CD4-positive, alpha-beta memory T cell (primary cell): ENCODE measurements at regions not wholly inside any gene's neighbourhood (a gene's known extent, or its start where the extent isn't known, plus 50 kb on each side); places are given as distances from the start of the nearest gene placed in this dataset.

ENCODE experiments used
- CTCF ChIA-PET: fragments of 350-600 bp; sonication (Branson Sonifier 250); formaldehyde crosslinking; loops from one replicate; lab custom pipeline; 2021; ENCODE audit warnings: inconsistent platforms; ENCODE audit not compliant: partially characterized antibody; lab: Charles Lee
- POLR2A ChIA-PET: fragments of 350-600 bp; sonication (Branson Sonifier 250); formaldehyde crosslinking; loops from one replicate; lab custom pipeline; 2021; ENCODE audit not compliant: partially characterized antibody; lab: Charles Lee
- DNase-seq, 5 donors: peaks; one replicate each; pipeline versions ENCODE4 v3.0.0 to v3.0.0-alpha.2; 2020 to 2022; ENCODE audit warnings: mixed read lengths in 1 of 5
- H3K27ac ChIP-seq: one replicate; pipeline ENCODE4 v1.7.0; 2013; ENCODE audit warnings: low read depth, low read length
- H3K27me3 ChIP-seq: 2 replicates; pipeline ENCODE4 v1.7.0; 2013; ENCODE audit warnings: mild to moderate bottlenecking, low read length, moderate library complexity; ENCODE audit not compliant: insufficient read depth
- H3K36me3 ChIP-seq: 2 replicates; pipeline ENCODE4 v1.7.0; 2013; ENCODE audit warnings: mild to moderate bottlenecking, low read length, moderate library complexity; ENCODE audit not compliant: insufficient read depth
- H3K4me1 ChIP-seq: 2 replicates; pipeline ENCODE4 v1.7.0; 2013; ENCODE audit warnings: mild to moderate bottlenecking, low read length, moderate library complexity; ENCODE audit not compliant: insufficient read depth
- H3K4me3 ChIP-seq, 2 donors: one replicate each; pipeline ENCODE4 v1.7.0; 2013; ENCODE audit warnings: low read length in 2 of 2, mild to moderate bottlenecking in 1 of 2
- H3K9me3 ChIP-seq, 2 donors: one replicate each; pipeline ENCODE4 v1.7.0; 2013; ENCODE audit warnings: low read length in 2 of 2, control low read depth in 1 of 2; ENCODE audit not compliant: control insufficient read depth in 1 of 2
- H3K27ac Mint-ChIP-seq, 7 donors: one replicate each; pipeline ENCODE4 v1.8.0; 2020 to 2021; ENCODE audit warnings: mixed read lengths in 7 of 7, mild to moderate bottlenecking in 6 of 7, inconsistent platforms in 3 of 7, moderate library complexity in 3 of 7
- H3K27me3 Mint-ChIP-seq, 2 donors: one replicate each; pipeline ENCODE4 v1.8.0; 2020 to 2021; ENCODE audit warnings: mixed read lengths in 2 of 2
- H3K36me3 Mint-ChIP-seq, 2 donors: one replicate each; pipeline ENCODE4 v1.8.0; 2020 to 2021; ENCODE audit warnings: mixed read lengths in 2 of 2, inconsistent platforms in 1 of 2, mild to moderate bottlenecking in 1 of 2
- H3K4me1 Mint-ChIP-seq, 4 donors: one replicate each; pipeline ENCODE4 v1.8.0; 2020 to 2021; ENCODE audit warnings: mixed read lengths in 4 of 4, mild to moderate bottlenecking in 1 of 4
- H3K4me3 Mint-ChIP-seq, 8 donors: one replicate each; pipeline ENCODE4 v1.8.0; 2020 to 2021; ENCODE audit warnings: mixed read lengths in 8 of 8, mild to moderate bottlenecking in 7 of 8, moderate library complexity in 6 of 8, inconsistent platforms in 3 of 8
- H3K9me3 Mint-ChIP-seq, 8 donors: one replicate each; pipeline ENCODE4 v1.8.0; 2020 to 2021; ENCODE audit warnings: mixed read lengths in 8 of 8, mild to moderate bottlenecking in 5 of 8, inconsistent platforms in 3 of 8, moderate library complexity in 1 of 8
- intact Hi-C: fragments of 100-400 bp; cut with micrococcal nuclease; formaldehyde crosslinking; loops from one replicate; pipeline ENCODE4 v1.15.1; 2023

DNA sequence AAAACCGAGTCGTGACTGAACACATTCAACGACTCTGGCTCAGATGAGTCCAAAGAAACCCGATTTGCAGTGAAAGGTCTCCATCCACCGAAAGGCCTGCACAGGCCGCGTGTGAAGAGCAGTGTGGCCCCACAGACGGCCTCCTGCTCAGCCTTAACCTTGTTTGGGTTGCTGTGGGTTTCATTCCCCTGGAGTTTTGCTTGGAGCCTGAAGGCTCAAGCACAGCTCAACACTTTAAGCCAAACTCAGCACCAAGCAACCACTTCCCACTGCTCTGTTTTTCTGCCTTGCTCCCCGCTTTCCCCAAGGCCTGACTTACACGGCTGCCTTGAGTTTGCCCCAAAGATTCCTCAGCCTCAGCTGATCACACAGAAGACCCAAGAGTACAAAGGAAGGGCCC lies 398.2 kb upstream of the NFE2L3 start:
- no peak overlapping the region for H3K27ac ChIP-seq
- Mint-ChIP-seq H3K4me1 (no peaks in the 10 kb centered on the region), H3K27ac (no peak overlapping the region), H3K27me3 (peaks cover 1 to 3% of the 10 kb centered on the region in 2 donors), H3K4me3 (no peak overlapping the region), H3K36me3 (no peaks in the 10 kb centered on the region), H3K9me3 (no peaks in the 10 kb centered on the region)
- intact Hi-C loops, result no loop called here
- DNase-seq, result no peak
- no peaks in the 10 kb centered on the region for H3K36me3 ChIP-seq
- no peaks in the 10 kb centered on the region for H3K27me3 ChIP-seq
- H3K4me3 ChIP-seq, result no peak overlapping the region
- no peaks in the 10 kb centered on the region for H3K4me1 ChIP-seq
- CTCF ChIA-PET, result no interaction called here
- no peaks in the 10 kb centered on the region for H3K9me3 ChIP-seq
- POLR2A ChIA-PET, result no interaction called here

- ChIA-PET CTCF (no interaction called here), POLR2A (no interaction called here)
- Mint-ChIP-seq H3K9me3 (no peaks in the 10 kb centered on the region), H3K36me3 (no peaks in the 10 kb centered on the region), H3K27me3 (peaks cover 1 to 3% of the 10 kb centered on the region in 2 donors), H3K27ac (no peak overlapping the region), H3K4me3 (no peak overlapping the region), H3K4me1 (no peaks in the 10 kb centered on the region)
- no peak for DNase-seq
- H3K27me3 ChIP-seq, result no peaks in the 10 kb centered on the region
- H3K4me1 ChIP-seq, result no peaks in the 10 kb centered on the region
- no peak overlapping the region for H3K27ac ChIP-seq
- H3K4me3 ChIP-seq, result no peak overlapping the region
- intact Hi-C loops, result no loop called here
- H3K36me3 ChIP-seq, result no peaks in the 10 kb centered on the region
- no peaks in the 10 kb centered on the region for H3K9me3 ChIP-seq
Observed at GRCh38 chr7:25754333-25754732, 397.7 kb upstream of the NFE2L3 start.

DNA sequence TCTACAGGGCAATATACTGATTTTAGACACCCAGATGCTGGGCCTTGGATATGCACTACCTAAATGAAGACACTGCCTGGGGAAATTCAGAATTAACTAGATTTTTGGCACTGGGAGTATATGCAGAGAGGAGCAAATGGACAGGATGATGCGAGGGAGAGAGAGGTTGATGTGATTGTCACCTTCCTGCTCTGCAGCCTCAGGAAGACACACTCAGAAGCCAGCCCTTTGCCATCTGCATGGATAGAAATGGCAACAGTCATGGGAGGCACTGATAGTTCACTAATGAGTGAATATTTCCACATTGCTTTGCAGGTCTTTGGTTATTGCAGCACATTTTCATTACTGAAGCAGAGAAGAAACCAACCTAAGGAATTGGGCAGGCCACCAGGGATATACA lies 397.2 kb upstream of the NFE2L3 start:
- Histone ChIP-seq H3K4me1 (no peaks in the 10 kb centered on the region), H3K36me3 (no peaks in the 10 kb centered on the region), H3K27ac (no peak overlapping the region), H3K9me3 (no peaks in the 10 kb centered on the region), H3K4me3 (no peak overlapping the region), H3K27me3 (no peaks in the 10 kb centered on the region)
- DNase-seq, result no peak
- peaks cover 1 to 3% of the 10 kb centered on the region in 2 donors for H3K27me3 Mint-ChIP-seq
- POLR2A ChIA-PET, result no interaction called here
- H3K27ac Mint-ChIP-seq, result peak overlapping the region in 1 of 7 donors; percentile 32
- H3K4me3 Mint-ChIP-seq, result no peak overlapping the region
- no peaks in the 10 kb centered on the region for H3K36me3 Mint-ChIP-seq
- no peaks in the 10 kb centered on the region for H3K4me1 Mint-ChIP-seq
- H3K9me3 Mint-ChIP-seq, result peaks cover 0 to 1% (median 0%) of the 10 kb centered on the region in 8 donors
- intact Hi-C loops, result no loop called here
- CTCF ChIA-PET, result no interaction called here

DNA sequence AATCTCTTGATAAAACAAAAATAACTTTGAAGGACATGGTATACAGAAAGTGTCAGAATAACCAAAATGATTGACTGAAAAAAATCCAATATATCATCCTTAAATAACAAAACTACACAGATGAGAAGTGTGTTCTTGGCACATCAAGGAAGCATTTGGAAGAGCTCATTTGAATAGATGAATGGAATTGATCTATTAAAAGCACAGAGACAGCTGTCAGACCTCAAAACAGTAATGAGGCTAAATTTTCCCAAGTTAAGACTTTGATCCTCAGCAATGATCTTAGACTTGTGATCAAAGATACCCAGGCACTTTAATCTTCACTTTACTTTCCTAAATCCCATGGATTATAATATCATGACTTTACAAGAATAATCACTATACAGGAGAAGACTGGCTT lies 395.4 kb upstream of the NFE2L3 start:
- H3K27me3 ChIP-seq, result no peaks in the 10 kb centered on the region
- no peak overlapping the region for H3K4me3 Mint-ChIP-seq
- no peak for DNase-seq
- H3K4me3 ChIP-seq, result no peak overlapping the region
- intact Hi-C loops, result no loop called here
- POLR2A ChIA-PET, result no interaction called here
- H3K36me3 ChIP-seq, result no peaks in the 10 kb centered on the region
- no peak overlapping the region for H3K27ac Mint-ChIP-seq
- no peaks in the 10 kb centered on the region for H3K4me1 Mint-ChIP-seq
- peaks cover 0 to 1% (median 0%) of the 10 kb centered on the region in 8 donors for H3K9me3 Mint-ChIP-seq
- no peaks in the 10 kb centered on the region for H3K4me1 ChIP-seq
- H3K27me3 Mint-ChIP-seq, result peaks cover 3 to 4% of the 10 kb centered on the region in 2 donors
- no peak overlapping the region for H3K27ac ChIP-seq
- H3K9me3 ChIP-seq, result no peaks in the 10 kb centered on the region
- CTCF ChIA-PET, result no interaction called here
- no peaks in the 10 kb centered on the region for H3K36me3 Mint-ChIP-seq

DNA sequence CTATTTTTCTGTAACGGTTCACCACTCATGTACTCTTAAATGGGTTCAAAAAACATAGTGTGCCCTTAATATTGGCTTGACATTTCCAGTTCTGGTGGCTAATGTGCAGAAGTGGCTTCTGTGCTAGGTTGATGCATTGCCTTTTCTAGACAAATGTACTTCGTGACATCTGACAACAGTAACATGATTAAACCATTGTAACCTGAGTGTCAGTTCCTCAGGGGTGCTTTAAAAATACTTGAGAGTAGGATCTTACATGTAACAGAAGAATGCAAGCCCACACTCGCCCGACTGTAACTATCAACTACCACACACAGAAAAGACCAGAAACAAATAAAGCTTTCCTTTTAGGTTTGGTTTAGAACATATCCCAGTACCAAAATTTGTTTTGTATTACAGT lies 393.4 kb upstream of the NFE2L3 start:
- DNase-seq, result no peak
- no peak overlapping the region for H3K27ac ChIP-seq
- no peak overlapping the region for H3K4me3 Mint-ChIP-seq
- ChIA-PET CTCF (no interaction called here), POLR2A (no interaction called here)
- intact Hi-C loops, result no loop called here
- no peaks in the 10 kb centered on the region for H3K9me3 ChIP-seq
- no peaks in the 10 kb centered on the region for H3K36me3 Mint-ChIP-seq
- peaks cover 0 to 1% (median 0%) of the 10 kb centered on the region in 8 donors for H3K9me3 Mint-ChIP-seq
- no peaks in the 10 kb centered on the region for H3K4me1 Mint-ChIP-seq
- no peaks in the 10 kb centered on the region for H3K36me3 ChIP-seq
- no peaks in the 10 kb centered on the region for H3K27me3 ChIP-seq
- H3K27ac Mint-ChIP-seq, result no peak overlapping the region
- no peak overlapping the region for H3K4me3 ChIP-seq
- peaks cover 1 to 2% of the 10 kb centered on the region in 2 donors for H3K27me3 Mint-ChIP-seq
- H3K4me1 ChIP-seq, result no peaks in the 10 kb centered on the region

DNA sequence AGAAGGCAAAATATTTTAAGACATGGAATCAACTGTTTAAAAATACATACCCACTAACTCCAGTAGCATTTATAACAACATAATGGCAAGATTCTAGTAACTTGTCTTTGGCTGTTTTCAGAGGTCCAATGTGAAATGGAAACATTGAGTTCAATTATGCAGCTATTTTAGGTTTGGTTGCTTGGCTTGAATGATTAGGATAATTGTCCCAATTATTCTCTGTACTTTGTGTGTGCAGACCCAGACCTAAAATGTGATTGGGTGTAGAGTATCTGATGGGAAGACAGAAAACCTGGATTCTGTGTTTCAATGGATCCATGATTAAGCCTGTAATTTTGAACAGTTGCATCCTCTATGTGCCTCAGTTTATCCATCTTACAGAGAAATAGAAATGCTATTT lies 392.7 kb upstream of the NFE2L3 start:
- no peak overlapping the region for H3K27ac Mint-ChIP-seq
- peaks cover 2 to 3% of the 10 kb centered on the region in 2 donors for H3K27me3 Mint-ChIP-seq
- Histone ChIP-seq H3K9me3 (no peaks in the 10 kb centered on the region), H3K4me1 (no peaks in the 10 kb centered on the region), H3K36me3 (no peaks in the 10 kb centered on the region), H3K27ac (no peak overlapping the region), H3K4me3 (no peak overlapping the region), H3K27me3 (no peaks in the 10 kb centered on the region)
- ChIA-PET POLR2A (no interaction called here), CTCF (no interaction called here)
- peaks cover 0 to 1% (median 0%) of the 10 kb centered on the region in 8 donors for H3K9me3 Mint-ChIP-seq
- H3K4me1 Mint-ChIP-seq, result no peaks in the 10 kb centered on the region
- H3K4me3 Mint-ChIP-seq, result no peak overlapping the region
- DNase-seq, result no peak
- intact Hi-C loops, result no loop called here
- H3K36me3 Mint-ChIP-seq, result no peaks in the 10 kb centered on the region

DNA sequence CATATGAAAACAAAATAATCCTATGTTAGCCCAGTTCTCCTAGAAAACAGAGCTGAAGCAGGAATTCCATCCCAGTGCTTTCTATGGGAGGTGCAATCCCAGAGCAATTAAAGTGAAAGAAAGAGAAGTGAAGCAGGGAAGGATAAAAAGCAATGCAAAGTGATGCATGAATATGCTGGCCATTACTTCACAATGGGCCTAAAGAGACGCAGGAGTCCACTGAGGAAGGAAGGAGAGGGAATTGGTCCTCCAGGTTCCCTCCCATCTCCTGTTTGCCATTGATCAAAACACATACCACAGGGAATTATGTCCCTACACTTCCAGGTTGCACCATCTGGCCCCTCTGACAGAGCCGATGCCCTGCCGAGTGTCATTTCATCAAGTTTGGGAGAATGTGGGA lies 392.2 kb upstream of the NFE2L3 start:
- Histone ChIP-seq H3K9me3 (no peaks in the 10 kb centered on the region), H3K27ac (no peak overlapping the region), H3K4me1 (no peaks in the 10 kb centered on the region), H3K36me3 (no peaks in the 10 kb centered on the region), H3K27me3 (no peaks in the 10 kb centered on the region), H3K4me3 (no peak overlapping the region)
- no peaks in the 10 kb centered on the region for H3K4me1 Mint-ChIP-seq
- peaks cover 2 to 3% of the 10 kb centered on the region in 2 donors for H3K27me3 Mint-ChIP-seq
- CTCF ChIA-PET, result no interaction called here
- intact Hi-C loops, result no loop called here
- no peak for DNase-seq
- no peak overlapping the region for H3K4me3 Mint-ChIP-seq
- H3K36me3 Mint-ChIP-seq, result no peaks in the 10 kb centered on the region
- POLR2A ChIA-PET, result no interaction called here
- H3K9me3 Mint-ChIP-seq, result peaks cover 0 to 1% (median 0%) of the 10 kb centered on the region in 8 donors
- no peak overlapping the region for H3K27ac Mint-ChIP-seq
